WERI-Rb-1 (cell line): ENCODE measurements at regions not wholly inside any gene's neighbourhood (a gene's known extent, or its start where the extent isn't known, plus 50 kb on each side); places are given as distances from the start of the nearest gene placed in this dataset.

Experiments
- DNase-seq: peaks from one replicate; pipeline ENCODE4 v3.0.0-alpha.2; 2020
- H3K27ac ChIP-seq: fragments of 250-450 bp; sonication (Bioruptor Pico); 2 replicates; pipeline ENCODE4 v1.5.1; 2020; ENCODE audit warnings: mild to moderate bottlenecking, moderate library complexity
- H3K27me3 ChIP-seq: fragments of 250-450 bp; sonication (Bioruptor Pico); 2 replicates; pipeline ENCODE4 v1.5.1; 2021; ENCODE audit warnings: mild to moderate bottlenecking, low read depth, moderate library complexity; ENCODE audit not compliant: insufficient read depth, severe bottlenecking
- H3K36me3 ChIP-seq: fragments of 250-450 bp; sonication (Bioruptor Pico); 2 replicates; pipeline ENCODE4 v1.5.1; 2020; ENCODE audit warnings: mild to moderate bottlenecking, moderate library complexity
- H3K4me3 ChIP-seq: 2 replicates; pipeline ENCODE4 v1.5.1; 2011; ENCODE audit warnings: low read depth, mild to moderate bottlenecking, control low read depth, low read length
- H3K9me3 ChIP-seq: fragments of 250-450 bp; sonication (Bioruptor Pico); 2 replicates; pipeline ENCODE4 v1.5.1; 2021; ENCODE audit warnings: mild to moderate bottlenecking, moderate library complexity; ENCODE audit not compliant: severe bottlenecking
- CTCF ChIP-seq: IDR thresholded peaks from 2 replicates; pipeline ENCODE4 v1.5.1; 2011; ENCODE audit warnings: low read depth, mild to moderate bottlenecking, control low read depth, inconsistent platforms, low read length

DNA sequence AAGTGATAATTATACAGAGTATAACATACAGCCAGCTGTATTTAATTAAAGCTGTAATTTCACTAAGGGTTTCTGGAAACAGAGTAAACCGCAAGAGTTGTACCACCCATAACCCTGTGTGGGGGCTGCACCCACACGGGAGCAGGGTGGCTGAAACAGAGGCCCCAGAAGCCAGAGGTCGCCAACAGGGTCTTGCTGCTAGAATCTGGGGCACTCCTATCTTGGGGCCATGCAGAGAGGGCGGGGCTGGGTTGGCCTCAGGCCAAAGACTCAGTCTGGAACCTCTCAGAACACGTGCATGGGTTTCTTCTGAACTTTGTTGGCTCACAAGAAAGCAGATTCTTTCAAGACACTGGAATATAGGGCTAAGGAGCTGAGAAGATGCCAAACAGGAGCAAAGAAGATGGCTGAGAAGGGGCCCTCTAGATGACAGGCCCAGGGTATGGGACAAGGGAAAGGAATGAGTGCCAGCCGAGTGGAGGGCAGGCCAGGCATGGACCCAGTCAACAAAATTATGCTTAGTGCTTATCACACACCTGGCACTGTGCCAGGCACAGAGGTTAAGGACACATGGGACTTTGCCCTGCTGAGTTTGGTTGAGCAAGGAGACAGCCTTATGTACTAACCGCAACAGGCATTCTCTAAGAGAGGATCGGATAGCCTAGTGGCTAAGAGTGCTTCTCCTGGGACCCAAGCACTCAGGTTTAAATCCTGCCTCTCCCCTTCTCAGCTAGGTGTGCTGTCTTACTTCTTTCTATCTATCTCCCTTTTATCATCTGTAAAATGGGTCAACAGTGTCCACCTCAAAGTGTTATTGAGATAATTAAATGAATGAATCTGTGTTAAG lies 96.6 kb upstream of the FOXP4 start:
- Histone ChIP-seq H3K4me3 (no peak overlapping the region), H3K27me3 (no peaks in the 10 kb centered on the region)

DNA sequence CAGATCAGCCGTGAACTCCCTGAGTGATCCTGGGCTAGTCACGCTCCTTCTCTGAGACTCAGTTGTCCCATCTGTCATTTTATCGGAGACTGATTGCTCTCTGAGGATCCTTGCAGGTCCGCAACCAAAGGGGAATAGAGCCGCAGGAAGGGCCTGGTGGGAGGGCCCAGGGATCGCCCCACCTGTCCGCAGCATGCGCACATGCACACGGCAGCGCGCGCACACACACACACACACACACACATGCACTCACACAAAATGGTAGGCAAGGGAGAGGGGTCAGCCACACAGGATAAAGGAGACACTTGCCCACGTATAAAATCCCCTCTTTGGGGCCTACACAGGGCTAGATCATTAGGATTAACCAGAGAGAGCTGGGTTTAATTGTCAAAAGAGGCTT lies 95.6 kb upstream of the FOXP4 start:
- H3K4me3 ChIP-seq: peak overlapping the region; percentile 7; the same call in 1 of the 2 replicates
- no peak overlapping the region for H3K27ac ChIP-seq
- H3K9me3 ChIP-seq: no peaks in the 10 kb centered on the region
- DNase-seq: peak; percentile 71
- TF ChIP-seq CTCF: no peak
- no peaks in the 10 kb centered on the region for H3K36me3 ChIP-seq
- H3K27me3 ChIP-seq: peaks cover 5% of the 10 kb centered on the region

More for the DNA sequence above, 96.6 kb upstream of the FOXP4 start:
- DNase-seq: no peak
- Histone ChIP-seq H3K9me3 (no peaks in the 10 kb centered on the region), H3K27ac (no peak overlapping the region), H3K36me3 (no peaks in the 10 kb centered on the region)
- TF ChIP-seq CTCF: no peak

DNA sequence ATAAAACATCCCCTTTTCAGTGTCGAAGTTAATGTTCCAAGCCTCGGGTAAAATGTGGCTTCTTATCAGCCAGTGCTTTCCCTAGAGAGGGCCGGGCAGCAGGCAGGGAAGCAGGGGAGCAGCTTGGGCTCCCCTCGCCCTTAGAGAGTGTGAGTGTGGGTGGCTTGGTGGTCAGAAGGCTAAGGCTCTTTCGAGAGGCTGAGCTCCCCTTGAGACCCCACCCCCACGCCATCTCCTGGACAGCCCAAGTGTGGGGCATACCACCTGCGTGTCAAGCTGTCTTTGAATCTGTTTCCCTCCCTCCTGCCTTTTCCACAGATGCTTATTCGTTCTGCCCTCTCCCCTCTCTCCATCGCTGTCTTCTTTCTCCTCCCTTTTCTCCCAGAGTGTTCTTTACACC lies 95.1 kb upstream of the FOXP4 start:
- peak; percentile 90 for TF ChIP-seq CTCF
- peak; percentile 92 for DNase-seq
- H3K27ac ChIP-seq: no peak overlapping the region
- H3K9me3 ChIP-seq: no peaks in the 10 kb centered on the region
- no peaks in the 10 kb centered on the region for H3K36me3 ChIP-seq
- peak overlapping the region; percentile 7; the same call in 1 of the 2 replicates for H3K4me3 ChIP-seq
- H3K27me3 ChIP-seq: peaks cover 8% of the 10 kb centered on the region

- H3K36me3 ChIP-seq: no peaks in the 10 kb centered on the region
- no peak overlapping the region for H3K4me3 ChIP-seq
- TF ChIP-seq CTCF: no peak
- peaks cover 14% of the 10 kb centered on the region for H3K27me3 ChIP-seq
- H3K9me3 ChIP-seq: no peaks in the 10 kb centered on the region
- no peak for DNase-seq
- no peak overlapping the region for H3K27ac ChIP-seq
These were observed 94.5 kb upstream of the FOXP4 start for GRCh38 chr6:41451515-41452163.

DNA sequence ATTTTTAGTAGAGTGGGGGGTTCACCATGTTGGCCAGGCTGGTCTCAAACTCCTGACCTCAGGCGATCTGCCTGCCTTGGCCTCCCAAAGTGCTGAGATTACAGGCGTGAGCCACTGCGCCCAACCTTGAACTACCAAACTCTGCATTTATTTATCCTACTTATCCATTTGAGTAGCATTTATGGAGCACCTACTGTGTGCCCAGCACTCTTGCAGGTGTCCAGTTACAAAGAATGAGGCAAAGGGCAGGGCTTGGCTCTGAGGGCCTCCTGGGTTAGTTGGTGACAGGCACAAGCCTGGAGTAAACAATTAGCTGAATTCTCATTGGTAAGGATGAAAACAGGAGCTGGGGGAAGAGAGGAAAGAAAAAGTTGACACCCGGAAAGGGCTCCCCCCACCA lies 93.4 kb upstream of the FOXP4 start:
- DNase-seq: no peak
- no peaks in the 10 kb centered on the region for H3K9me3 ChIP-seq
- H3K4me3 ChIP-seq: no peak overlapping the region
- H3K36me3 ChIP-seq: no peaks in the 10 kb centered on the region
- H3K27ac ChIP-seq: no peak overlapping the region
- TF ChIP-seq CTCF: no peak
- H3K27me3 ChIP-seq: peaks cover 25% of the 10 kb centered on the region
